GM12878 (cell line): ENCODE measurements at regions not wholly inside any gene's neighbourhood (a gene's known extent, or its start where the extent isn't known, plus 50 kb on each side); places are given as distances from the start of the nearest gene placed in this dataset.

ENCODE experiments used
- ATAC-seq: fragments of 200-7000 bp; cut with Tn5 transposase; 3 replicates; pipeline ENCODE4 v1.9.1; 2020; ENCODE audit warnings: mild to moderate bottlenecking, moderate library complexity
- BruUV-seq: library from RNA; stranded (reverse); fragments of 400-500 nt; replicated peaks from 2 replicates; lab custom pipeline; 2021; lab: Mats Ljungman, UMichigan
- CTCF ChIA-PET: fragments of 300-600 bp; sonication (Branson Sonifier 250); formaldehyde crosslinking; extraction: SDS; loops from one replicate; lab custom pipeline; 2021; ENCODE audit warnings: inconsistent platforms; lab: Yijun Ruan, JAX
- POLR2A ChIA-PET: fragments of 350-600 bp; formaldehyde crosslinking; extraction: SDS; loops from one replicate; lab custom pipeline; 2021; ENCODE audit warnings: inconsistent platforms; lab: Charles Lee
- RAD21 ChIA-PET: fragments of 300-600 bp; sonication (Branson Sonifier 250); formaldehyde crosslinking; loops from one replicate; lab custom pipeline; 2023; ENCODE audit warnings: antibody characterized with exemption; ENCODE audit not compliant: unreplicated experiment; lab: Charles Lee
- SMC1A ChIA-PET: fragments of 300-600 bp; sonication (Branson Sonifier 250); formaldehyde crosslinking; loops from one replicate; lab custom pipeline; 2023; ENCODE audit not compliant: unreplicated experiment, uncharacterized antibody; lab: Charles Lee
- DNase-seq: peaks from one replicate; pipeline ENCODE4 v3.0.0-alpha.2; 2011; ENCODE audit warnings: low read depth, low spot score
- FAIRE-seq: peaks from 3 replicates; lab custom pipeline; 2011; peaks lifted over from hg19 to GRCh38; lab: Jason Lieb, UNC
- H2AFZ ChIP-seq: 2 replicates; pipeline ENCODE4 v1.6.0; 2011; ENCODE audit warnings: low read depth, low read length, control low read depth; ENCODE audit not compliant: control insufficient read depth
- H3K27ac ChIP-seq: 2 replicates; pipeline ENCODE4 v1.5.1; 2011; ENCODE audit warnings: control low read depth; ENCODE audit not compliant: control insufficient read depth, insufficient read depth
- H3K27me3 ChIP-seq, 2 experiments: replicated peaks in 1 of 2; 2 replicates each; pipeline versions ENCODE4 v1.6.0 to v1.6.1; 2011; ENCODE audit warnings: low read length in 1 of 2; ENCODE audit not compliant: control insufficient read depth in 2 of 2, insufficient read depth in 2 of 2
- H3K36me3 ChIP-seq, 2 experiments: 2 replicates each; pipeline ENCODE4 v1.5.1; 2011; ENCODE audit warnings: low read length in 1 of 2; ENCODE audit not compliant: control insufficient read depth in 2 of 2, insufficient read depth in 2 of 2
- H3K4me1 ChIP-seq: 2 replicates; pipeline ENCODE4 v1.6.1; 2011; ENCODE audit warnings: mild to moderate bottlenecking, low read length, moderate library complexity, mixed read lengths; ENCODE audit not compliant: control insufficient read depth, insufficient read depth
- H3K4me2 ChIP-seq: 2 replicates; pipeline ENCODE4 v1.6.0; 2011; ENCODE audit warnings: control low read depth; ENCODE audit not compliant: control insufficient read depth, insufficient read depth
- H3K4me3 ChIP-seq: fragments of 200-600 bp; sonication (generic); 2 replicates; pipeline ENCODE4 v1.5.1; 2016
- H3K79me2 ChIP-seq: 2 replicates; pipeline ENCODE4 v1.6.0; 2011; ENCODE audit warnings: low read length; ENCODE audit not compliant: control insufficient read depth, insufficient read depth
- H3K9ac ChIP-seq: 2 replicates; pipeline ENCODE4 v1.8.0; 2011; ENCODE audit warnings: low read length, control low read depth, mixed read lengths; ENCODE audit not compliant: control insufficient read depth, insufficient read depth
- H3K9me3 ChIP-seq: replicated peaks from 3 replicates; pipeline ENCODE4 v1.5.1; 2011; ENCODE audit warnings: mild to moderate bottlenecking, low read length; ENCODE audit not compliant: control insufficient read depth, insufficient read depth
- H4K20me1 ChIP-seq: 2 replicates; pipeline ENCODE4 v1.6.0; 2011; ENCODE audit not compliant: control insufficient read depth, insufficient read depth
- EED ChIP-seq: sonication (generic); IDR thresholded peaks from 2 replicates; pipeline ENCODE4 v1.6.1; 2016; ENCODE audit warnings: antibody characterized with exemption, low read depth
- GATAD2B ChIP-seq: fragments of 450-650 bp; conservative IDR thresholded peaks from 2 replicates; pipeline ENCODE4 v1.6.1; 2017; ENCODE audit warnings: low read depth, mild to moderate bottlenecking, moderate library complexity
- HDAC6 ChIP-seq: fragments of 200-600 bp; sonication (generic); IDR thresholded peaks from one replicate; pipeline ENCODE4 v1.8.0; 2017; ENCODE audit warnings: antibody characterized with exemption; ENCODE audit not compliant: unreplicated experiment
- NR2F1 ChIP-seq: fragments of 450-650 bp; conservative IDR thresholded peaks from 2 replicates; pipeline ENCODE4 v1.6.1; 2017; ENCODE audit warnings: mild to moderate bottlenecking
- POLR2AphosphoS5 ChIP-seq: IDR thresholded peaks from 2 replicates; pipeline ENCODE4 v1.6.1; 2011; ENCODE audit warnings: mild to moderate bottlenecking, low read length, inconsistent platforms
- RAD21 ChIP-seq: IDR thresholded peaks from 2 replicates; pipeline ENCODE4 v1.6.1; 2011; ENCODE audit warnings: mild to moderate bottlenecking, low read depth, low read length, moderate library complexity; ENCODE audit not compliant: insufficient read depth
- RBBP5 ChIP-seq: fragments of 200-600 bp; sonication (generic); conservative IDR thresholded peaks from 2 replicates; pipeline ENCODE4 v1.6.1; 2016
- RUNX3 ChIP-seq: IDR thresholded peaks from 2 replicates; pipeline ENCODE4 v1.6.1; 2012; ENCODE audit warnings: low read length, inconsistent platforms
- SREBF2 ChIP-seq: IDR thresholded peaks from 2 replicates; pipeline ENCODE4 v1.6.1; 2012; ENCODE audit warnings: mild to moderate bottlenecking, low read length
- ZNF24 ChIP-seq: fragments of 450-650 bp; IDR thresholded peaks from 2 replicates; pipeline ENCODE4 v1.6.1; 2017; ENCODE audit warnings: antibody characterized with exemption, mild to moderate bottlenecking
- ZNF592 ChIP-seq: fragments of 450-650 bp; IDR thresholded peaks from 2 replicates; pipeline ENCODE4 v1.6.1; 2017; ENCODE audit warnings: mild to moderate bottlenecking, moderate library complexity
- WGBS: methylation state at CpG from one replicate; pipeline ENCODE4 v1.1.6; 2016; ENCODE audit warnings: low lambda C conversion rate; ENCODE audit not compliant: insufficient replicate concordance, insufficient coverage; ENCODE audit errors: missing lambda C conversion rate; 5-methylcytosine and 5-hydroxymethylcytosine counted together
- in situ Hi-C: fragments of 300-500 bp; cut with MboI; formaldehyde crosslinking; loops from 9 replicates; pipeline ENCODE4 v1.14.3; 2018; ENCODE audit warnings: mixed read lengths
- intact Hi-C: fragments of 100-400 bp; cut with micrococcal nuclease; formaldehyde crosslinking; loops from one replicate; pipeline ENCODE4 v1.14.2; 2022; ENCODE audit not compliant: unreplicated experiment

GRCh38 chr12:68477261-68477772, 133.4 kb upstream of the RAP1B start:
- ATAC-seq (no peak), FAIRE-seq (no peak), DNase-seq (no peak)
- RAD21 ChIA-PET = interaction anchor here (1.1 kb wide), 1 partner anchor 62 kb away, joined by 3 read pairs; no protein-coding TSS in a partner anchor
- Histone ChIP-seq H2AFZ (no peak overlapping the region), H3K9me3 (peaks cover 7% of the 10 kb centered on the region), H3K4me2 (no peak overlapping the region), H3K27ac (no peak overlapping the region), H4K20me1 (no peaks in the 10 kb centered on the region), H3K79me2 (no peaks in the 10 kb centered on the region), H3K9ac (no peak overlapping the region), H3K36me3 (no peaks in the 10 kb centered on the region), H3K4me3 (no peak overlapping the region), H3K27me3 (no peaks in the 10 kb centered on the region), H3K4me1 (peaks cover 18% of the 10 kb centered on the region)
- CTCF ChIA-PET = interaction anchor here (1.5 kb wide), 1 partner anchor 117 kb away, joined by 3 read pairs; no protein-coding TSS in a partner anchor
- 83% methylated on average over 3 of the region's 3 CpGs for WGBS
- intact Hi-C loops = no loop called here
- no TSS peak for BruUV-seq
- TF ChIP-seq HDAC6 (no peak), SREBF2 (no peak), RAD21 (no peak), ZNF24 (no peak), RBBP5 (no peak), EED (no peak), RUNX3 (no peak), ZNF592 (no peak), NR2F1 (no peak), POLR2AphosphoS5 (no peak), GATAD2B (no peak)
- in situ Hi-C loops = no loop called here
- POLR2A ChIA-PET = interaction anchor here (0.9 kb wide), 1 partner anchor 26 kb away, joined by 4 read pairs; no protein-coding TSS in a partner anchor
- SMC1A ChIA-PET = interaction anchor here (3.3 to 3.6 kb wide), 2 partner anchors 11 kb away, joined by 16 to 28 read pairs; no protein-coding TSS in a partner anchor
